ENCODE measurements at regions not wholly inside any gene's neighbourhood (a gene's known extent, or its start where the extent isn't known, plus 50 kb on each side); places are given as distances from the start of the nearest gene placed in this dataset.

DNA sequence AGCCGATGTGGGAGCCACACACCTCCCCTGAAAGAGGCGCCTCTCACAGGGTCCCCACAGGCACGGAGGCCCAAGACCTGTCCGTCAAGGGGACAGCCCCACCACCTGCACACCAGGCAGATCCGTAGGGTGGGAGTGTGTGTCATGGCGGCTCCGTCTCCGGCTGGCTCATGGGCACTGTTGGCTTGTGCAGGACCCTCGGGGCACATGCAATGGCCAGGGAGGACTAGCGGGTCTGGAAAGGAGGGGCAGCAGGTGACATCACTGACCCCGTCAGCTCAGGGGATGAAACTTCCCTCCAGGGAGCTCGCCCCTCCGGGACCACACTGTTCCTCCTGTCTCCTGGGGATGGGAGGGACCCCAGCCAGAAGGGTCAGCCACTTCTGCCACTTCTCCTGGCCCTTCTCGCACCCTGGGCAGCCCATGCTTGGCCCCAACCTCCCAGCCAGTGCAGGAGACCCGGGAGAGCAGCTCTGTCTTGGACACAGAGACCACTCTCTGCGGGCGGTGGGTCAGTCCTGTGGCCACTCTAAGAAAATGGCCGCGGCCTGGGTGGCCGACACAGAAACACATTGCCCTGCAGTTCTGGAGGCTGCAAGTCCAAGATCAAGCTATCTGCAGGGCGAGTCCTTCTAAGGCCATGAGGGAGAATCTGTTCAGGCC is 75.1 kb upstream of the TWIST2 start:
- Histone ChIP-seq H4K20me1 (ENCODE audit: insufficient read depth, low read length) (no peaks in the 10 kb centered on the region), H3K4me2 (replicated peaks; ENCODE audit: extremely low read depth, low read length, poor library complexity, severe bottlenecking) (no peak overlapping the region), H3K4me3 (replicated peaks in 1 of 3; ENCODE audit: low read depth in 2 of 3, low read length in 3 of 3) (no peak overlapping the region), H3K27ac (ENCODE audit: low read depth in 1 of 2, low read length in 2 of 2) (no peak overlapping the region), H3K9ac (ENCODE audit: insufficient read depth, low read length, poor library complexity, severe bottlenecking) (no peak overlapping the region), H3K27me3 (ENCODE audit: control insufficient read depth in 2 of 2, insufficient read depth in 2 of 2, low read length in 2 of 2) (no peaks in the 10 kb centered on the region), H3K79me2 (ENCODE audit: insufficient read depth, low read length) (no peaks in the 10 kb centered on the region), H2AFZ (ENCODE audit: insufficient read depth, low read depth, low read length, poor library complexity, severe bottlenecking) (no peak overlapping the region), H3K4me1 (ENCODE audit: control insufficient read depth in 1 of 2, insufficient read depth in 2 of 2, low read length in 2 of 2) (no peaks in the 10 kb centered on the region), H3K36me3 (replicated peaks in 1 of 2; ENCODE audit: control insufficient read depth in 1 of 2, insufficient read depth in 2 of 2, low read length in 2 of 2) (no peaks in the 10 kb centered on the region), H3K9me3 (replicated peaks in 1 of 2; ENCODE audit: control insufficient read depth in 1 of 2, insufficient read depth in 1 of 2, low read length in 2 of 2) (peaks cover 49 to 60% of the 10 kb centered on the region in 2 donors)
- peaks cover 37 to 53% (median 51%) of the 10 kb centered on the region in 7 donors for H3K9me3 Mint-ChIP-seq
- intact Hi-C loops (cut with micrococcal nuclease), result no loop called here
- WGBS (ENCODE audit: insufficient coverage), result 94% methylated on average over 19 of the region's 21 CpGs
- no peak overlapping the region for H3K4me3 Mint-ChIP-seq
- H3K27me3 Mint-ChIP-seq (ENCODE audit: low read depth in 3 of 3), result peaks cover 4 to 22% (median 12%) of the 10 kb centered on the region in 3 donors
- TF ChIP-seq, protein P1, sequence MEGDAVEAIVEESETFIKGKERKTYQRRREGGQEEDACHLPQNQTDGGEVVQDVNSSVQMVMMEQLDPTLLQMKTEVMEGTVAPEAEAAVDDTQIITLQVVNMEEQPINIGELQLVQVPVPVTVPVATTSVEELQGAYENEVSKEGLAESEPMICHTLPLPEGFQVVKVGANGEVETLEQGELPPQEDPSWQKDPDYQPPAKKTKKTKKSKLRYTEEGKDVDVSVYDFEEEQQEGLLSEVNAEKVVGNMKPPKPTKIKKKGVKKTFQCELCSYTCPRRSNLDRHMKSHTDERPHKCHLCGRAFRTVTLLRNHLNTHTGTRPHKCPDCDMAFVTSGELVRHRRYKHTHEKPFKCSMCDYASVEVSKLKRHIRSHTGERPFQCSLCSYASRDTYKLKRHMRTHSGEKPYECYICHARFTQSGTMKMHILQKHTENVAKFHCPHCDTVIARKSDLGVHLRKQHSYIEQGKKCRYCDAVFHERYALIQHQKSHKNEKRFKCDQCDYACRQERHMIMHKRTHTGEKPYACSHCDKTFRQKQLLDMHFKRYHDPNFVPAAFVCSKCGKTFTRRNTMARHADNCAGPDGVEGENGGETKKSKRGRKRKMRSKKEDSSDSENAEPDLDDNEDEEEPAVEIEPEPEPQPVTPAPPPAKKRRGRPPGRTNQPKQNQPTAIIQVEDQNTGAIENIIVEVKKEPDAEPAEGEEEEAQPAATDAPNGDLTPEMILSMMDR (IDR thresholded peaks at IDR 0.05), result no peak
- no peaks in the 10 kb centered on the region for H3K4me1 Mint-ChIP-seq
- peaks cover 3 to 13% of the 10 kb centered on the region in 2 donors for H3K36me3 Mint-ChIP-seq
- H3K27ac Mint-ChIP-seq, result no peak overlapping the region
- DNase-seq, result no peak

DNA sequence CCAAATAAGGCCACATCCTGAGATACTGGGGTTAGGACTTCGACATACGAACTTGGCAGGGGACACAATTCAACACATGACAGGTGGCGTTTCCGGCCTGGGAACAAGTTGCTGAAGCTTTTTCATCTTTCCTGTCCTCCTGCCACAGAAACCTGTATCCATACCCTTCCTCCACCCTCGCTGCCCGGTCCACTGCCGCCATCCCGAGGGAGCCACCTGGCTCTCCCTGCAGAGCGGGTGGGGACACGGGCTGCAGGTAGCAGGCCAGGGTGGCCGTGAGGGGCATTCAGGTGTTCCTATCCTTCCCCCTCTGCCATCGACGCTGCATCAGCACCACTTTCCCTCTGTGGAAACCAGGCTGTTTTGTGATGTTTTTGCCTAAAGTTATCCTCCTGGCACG is 74.4 kb upstream of the TWIST2 start:
- H3K27me3 ChIP-seq (ENCODE audit: control insufficient read depth in 2 of 2, insufficient read depth in 2 of 2, low read length in 2 of 2), result no peaks in the 10 kb centered on the region
- Mint-ChIP-seq H3K9me3 (peaks cover 40 to 60% (median 57%) of the 10 kb centered on the region in 7 donors), H3K4me1 (no peaks in the 10 kb centered on the region), H3K27ac (no peak overlapping the region), H3K27me3 (ENCODE audit: low read depth in 3 of 3) (peaks cover 4 to 22% (median 12%) of the 10 kb centered on the region in 3 donors), H3K4me3 (no peak overlapping the region), H3K36me3 (peaks cover 3 to 13% of the 10 kb centered on the region in 2 donors)
- 96% methylated on average over 11 of the region's 14 CpGs for WGBS (ENCODE audit: insufficient coverage)
- TF ChIP-seq, protein P1 (IDR thresholded peaks at IDR 0.05), result no peak
- no peak overlapping the region for H3K27ac ChIP-seq (ENCODE audit: low read depth in 1 of 2, low read length in 2 of 2)
- H3K4me1 ChIP-seq (ENCODE audit: control insufficient read depth in 1 of 2, insufficient read depth in 2 of 2, low read length in 2 of 2), result no peaks in the 10 kb centered on the region
- H4K20me1 ChIP-seq (ENCODE audit: insufficient read depth, low read length), result no peaks in the 10 kb centered on the region
- intact Hi-C loops (cut with micrococcal nuclease), result no loop called here
- no peaks in the 10 kb centered on the region for H3K79me2 ChIP-seq (ENCODE audit: insufficient read depth, low read length)
- peak overlapping the region in 1 of 3 experiments; percentile 5 for H3K4me3 ChIP-seq (replicated peaks in 1 of 3; ENCODE audit: low read depth in 2 of 3, low read length in 3 of 3)
- no peak overlapping the region for H3K9ac ChIP-seq (ENCODE audit: insufficient read depth, low read length, poor library complexity, severe bottlenecking)
- H3K36me3 ChIP-seq (replicated peaks in 1 of 2; ENCODE audit: control insufficient read depth in 1 of 2, insufficient read depth in 2 of 2, low read length in 2 of 2), result no peaks in the 10 kb centered on the region
- no peak overlapping the region for H3K4me2 ChIP-seq (replicated peaks; ENCODE audit: extremely low read depth, low read length, poor library complexity, severe bottlenecking)
- no peak overlapping the region for H2AFZ ChIP-seq (ENCODE audit: insufficient read depth, low read depth, low read length, poor library complexity, severe bottlenecking)
- peaks cover 56 to 67% of the 10 kb centered on the region in 2 donors for H3K9me3 ChIP-seq (replicated peaks in 1 of 2; ENCODE audit: control insufficient read depth in 1 of 2, insufficient read depth in 1 of 2, low read length in 2 of 2)
- DNase-seq, result no peak

Data from CD14-positive monocyte (primary cell).